Endothelial cell of umbilical vein (primary cell): ENCODE measurements at regions not wholly inside any gene's neighbourhood (a gene's known extent, or its start where the extent isn't known, plus 50 kb on each side); places are given as distances from the start of the nearest gene placed in this dataset.

Source experiments
- BruUV-seq: library from RNA; stranded (reverse); fragments of 400-500 nt; replicated peaks from 2 replicates; lab custom pipeline; 2021; lab: Mats Ljungman, UMichigan
- CTCF ChIA-PET: fragments of 300-600, 350-600 bp; sonication (Branson Sonifier 250); formaldehyde crosslinking; loops from one replicate; lab custom pipeline; 2021; ENCODE audit warnings: antibody characterized with exemption, inconsistent platforms; lab: Charles Lee
- POLR2A ChIA-PET: fragments of 300-600, 350-600 bp; sonication (Branson Sonifier 250); formaldehyde crosslinking; loops from one replicate; lab custom pipeline; 2021; ENCODE audit warnings: antibody characterized with exemption, inconsistent platforms; lab: Charles Lee
- DNase-seq: peaks from one replicate; pipeline ENCODE4 v3.0.0-alpha.2; 2011; ENCODE audit warnings: low read depth, low spot score
- FAIRE-seq: peaks from 2 replicates; lab custom pipeline; 2011; peaks lifted over from hg19 to GRCh38; lab: Jason Lieb, UNC
- H2AFZ ChIP-seq: 2 replicates; pipeline ENCODE4 v1.6.0; 2012; ENCODE audit warnings: low read depth, low read length, control low read depth, inconsistent platforms
- H3K27ac ChIP-seq: 2 replicates; pipeline ENCODE4 v1.5.1; 2011; ENCODE audit warnings: low read depth, mild to moderate bottlenecking, control low read depth, low read length, moderate library complexity; ENCODE audit not compliant: insufficient read depth
- H3K27me3 ChIP-seq, 2 experiments: 2 replicates each; pipeline versions ENCODE4 v1.6.0 to v1.6.1; 2011; ENCODE audit warnings: low read length in 2 of 2, mixed read lengths in 1 of 2; ENCODE audit not compliant: control insufficient read depth in 2 of 2, insufficient read depth in 2 of 2
- H3K36me3 ChIP-seq, 2 experiments: 2 replicates in 1 of 2; 3 replicates in 1 of 2; pipeline ENCODE4 v1.5.1; 2011; ENCODE audit warnings: low read length in 2 of 2, mild to moderate bottlenecking in 1 of 2, moderate library complexity in 1 of 2; ENCODE audit not compliant: control insufficient read depth in 2 of 2, insufficient read depth in 2 of 2; ENCODE audit errors: extremely low read depth in 1 of 2
- H3K4me1 ChIP-seq: 3 replicates; pipeline ENCODE4 v1.5.1; 2011; ENCODE audit warnings: mild to moderate bottlenecking, low read length; ENCODE audit not compliant: control insufficient read depth, insufficient read depth; ENCODE audit errors: extremely low read depth
- H3K4me2 ChIP-seq: 2 replicates; pipeline ENCODE4 v1.6.1; 2011; ENCODE audit warnings: low read length, control low read depth, mixed read lengths; ENCODE audit not compliant: insufficient read depth
- H3K4me3 ChIP-seq, 3 experiments: fragments of 200-600 bp in 1 of 3; sonication (generic), shearing (Covaris generic) in 1 of 3; replicated peaks in 1 of 3; 2 replicates each; pipeline ENCODE4 v1.5.1; 2011 to 2016; ENCODE audit warnings: control low read depth in 3 of 3, low read length in 3 of 3, mild to moderate bottlenecking in 2 of 3, inconsistent platforms in 1 of 3, low read depth in 1 of 3, moderate library complexity in 1 of 3; ENCODE audit not compliant: insufficient read depth in 1 of 3
- H3K79me2 ChIP-seq: 2 replicates; pipeline ENCODE4 v1.6.0; 2012; ENCODE audit warnings: low read length, inconsistent platforms; ENCODE audit not compliant: control insufficient read depth, insufficient read depth
- H3K9ac ChIP-seq: replicated peaks from 2 replicates; pipeline ENCODE3; 2011; ENCODE audit warnings: low read length, control low read depth; ENCODE audit not compliant: insufficient read depth; ENCODE audit errors: extremely low read depth
- H3K9me1 ChIP-seq: replicated peaks from 3 replicates; pipeline ENCODE4 v1.6.0; 2011; ENCODE audit warnings: mild to moderate bottlenecking, low read length; ENCODE audit not compliant: control insufficient read depth, insufficient read depth; ENCODE audit errors: extremely low read depth
- H3K9me3 ChIP-seq: replicated peaks from 2 replicates; pipeline ENCODE4 v1.5.1; 2012; ENCODE audit warnings: low read length, inconsistent platforms; ENCODE audit not compliant: control insufficient read depth, insufficient read depth
- H4K20me1 ChIP-seq: replicated peaks from 2 replicates; pipeline ENCODE3; 2011; ENCODE audit warnings: mild to moderate bottlenecking, low read length; ENCODE audit not compliant: control insufficient read depth, insufficient read depth; ENCODE audit errors: extremely low read depth
- EZH2 ChIP-seq: IDR thresholded peaks from 2 replicates; pipeline ENCODE4 v1.6.1; 2012; ENCODE audit warnings: borderline replicate concordance, low read depth, mild to moderate bottlenecking, moderate library complexity, low read length, inconsistent platforms; ENCODE audit not compliant: severe bottlenecking
- FOS ChIP-seq: IDR thresholded peaks from 2 replicates; pipeline ENCODE4 v1.6.1; 2011; ENCODE audit warnings: mild to moderate bottlenecking, low read length, moderate library complexity, borderline replicate concordance; ENCODE audit not compliant: insufficient read depth
- GATA2 ChIP-seq: IDR thresholded peaks from 2 replicates; pipeline ENCODE4 v1.7.0; 2011; ENCODE audit warnings: low read depth, mild to moderate bottlenecking, moderate library complexity, mixed read lengths, low read length; ENCODE audit not compliant: insufficient read length, insufficient read depth
- JUN ChIP-seq: IDR thresholded peaks from 2 replicates; pipeline ENCODE4 v1.6.1; 2011; ENCODE audit warnings: borderline replicate concordance, low read depth; ENCODE audit not compliant: insufficient read length, insufficient read depth
- MYC ChIP-seq: IDR thresholded peaks from one replicate; pipeline ENCODE4 v1.6.1; 2011; ENCODE audit warnings: mild to moderate bottlenecking, low read depth, low read length
- POLR2A ChIP-seq: IDR thresholded peaks from 2 replicates; pipeline ENCODE4 v1.6.1; 2012; ENCODE audit warnings: low read depth, mild to moderate bottlenecking, control low read depth, low read length
- dilution Hi-C: fragments of 300-500 bp; cut with MboI; formaldehyde crosslinking; loops from one replicate; pipeline ENCODE4 v1.15.0; 2019; ENCODE audit warnings: low sequenced_read_pairs; ENCODE audit not compliant: extremely low pct_ligation_motif_present
- intact Hi-C: fragments of 100-400 bp; cut with micrococcal nuclease; formaldehyde crosslinking; loops from one replicate; pipeline ENCODE4 v1.10.0; 2022
- TF ChIP-seq, protein P1 (sequence below), 2 donors: IDR thresholded peaks; 1 replicate in 1 of 2; 2 replicates in 1 of 2; pipeline ENCODE4 v1.5.1; 2011; ENCODE audit warnings: low read length in 2 of 2, mild to moderate bottlenecking in 2 of 2, moderate library complexity in 2 of 2, control low read depth in 1 of 2, inconsistent platforms in 1 of 2, low read depth in 1 of 2; ENCODE audit not compliant: insufficient read depth in 1 of 2; ENCODE audit errors: extremely low read depth in 1 of 2
- TF ChIP-seq, protein P2 (sequence below): IDR thresholded peaks from 2 replicates; pipeline ENCODE4 v1.6.1; 2011; ENCODE audit not compliant: insufficient read depth, insufficient read length

DNA sequence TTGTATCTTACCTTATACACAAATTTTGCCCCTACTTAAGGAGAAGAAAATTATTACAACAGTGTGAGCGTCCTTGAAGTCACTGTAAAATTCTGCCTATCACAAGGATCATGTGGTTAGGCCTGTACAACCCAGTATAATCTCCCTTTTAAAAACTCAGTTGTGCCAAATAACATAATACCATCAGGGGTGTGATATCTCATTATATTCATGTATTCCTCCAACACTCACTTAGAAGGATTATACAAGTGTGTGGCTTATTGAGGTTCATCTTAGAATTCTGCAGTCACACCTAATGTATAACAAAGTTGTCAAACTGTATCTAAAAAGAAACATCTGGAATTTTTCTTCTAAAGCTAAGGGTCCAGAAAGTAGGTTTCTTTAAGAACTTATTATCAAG is 998.8 kb upstream of the LRRTM1 start:
- Histone ChIP-seq H3K4me1 (no peaks in the 10 kb centered on the region), H4K20me1 (no peaks in the 10 kb centered on the region), H3K4me2 (no peak overlapping the region), H3K27ac (no peak overlapping the region), H3K9ac (no peak overlapping the region), H3K27me3 (no peaks in the 10 kb centered on the region), H2AFZ (no peak overlapping the region), H3K9me3 (no peaks in the 10 kb centered on the region), H3K36me3 (no peaks in the 10 kb centered on the region), H3K4me3 (no peak overlapping the region), H3K79me2 (no peaks in the 10 kb centered on the region), H3K9me1 (no peaks in the 10 kb centered on the region)
- FAIRE-seq: no peak
- POLR2A ChIA-PET: no interaction called here
- no TSS peak for BruUV-seq
- DNase-seq: no peak
- CTCF ChIA-PET: no interaction called here
- dilution Hi-C loops: no loop called here
- intact Hi-C loops: no loop called here
- TF ChIP-seq POLR2A (no peak), EZH2 (no peak), JUN (no peak), GATA2 (no peak)
- TF ChIP-seq, protein P1, sequence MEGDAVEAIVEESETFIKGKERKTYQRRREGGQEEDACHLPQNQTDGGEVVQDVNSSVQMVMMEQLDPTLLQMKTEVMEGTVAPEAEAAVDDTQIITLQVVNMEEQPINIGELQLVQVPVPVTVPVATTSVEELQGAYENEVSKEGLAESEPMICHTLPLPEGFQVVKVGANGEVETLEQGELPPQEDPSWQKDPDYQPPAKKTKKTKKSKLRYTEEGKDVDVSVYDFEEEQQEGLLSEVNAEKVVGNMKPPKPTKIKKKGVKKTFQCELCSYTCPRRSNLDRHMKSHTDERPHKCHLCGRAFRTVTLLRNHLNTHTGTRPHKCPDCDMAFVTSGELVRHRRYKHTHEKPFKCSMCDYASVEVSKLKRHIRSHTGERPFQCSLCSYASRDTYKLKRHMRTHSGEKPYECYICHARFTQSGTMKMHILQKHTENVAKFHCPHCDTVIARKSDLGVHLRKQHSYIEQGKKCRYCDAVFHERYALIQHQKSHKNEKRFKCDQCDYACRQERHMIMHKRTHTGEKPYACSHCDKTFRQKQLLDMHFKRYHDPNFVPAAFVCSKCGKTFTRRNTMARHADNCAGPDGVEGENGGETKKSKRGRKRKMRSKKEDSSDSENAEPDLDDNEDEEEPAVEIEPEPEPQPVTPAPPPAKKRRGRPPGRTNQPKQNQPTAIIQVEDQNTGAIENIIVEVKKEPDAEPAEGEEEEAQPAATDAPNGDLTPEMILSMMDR (IDR thresholded peaks at IDR 0.05; ENCODE audit: extremely low read depth in 1 of 2, insufficient read depth in 1 of 2, low read depth in 1 of 2, low read length in 2 of 2): no peak

GRCh38 chr2:81299841-81300240 is 995.3 kb upstream of the LRRTM1 start:
- Histone ChIP-seq H3K27ac (no peak overlapping the region), H3K4me1 (no peaks in the 10 kb centered on the region), H3K36me3 (no peaks in the 10 kb centered on the region), H3K9me3 (no peaks in the 10 kb centered on the region), H3K27me3 (no peaks in the 10 kb centered on the region), H3K4me3 (no peak overlapping the region), H2AFZ (no peak overlapping the region), H4K20me1 (no peaks in the 10 kb centered on the region), H3K9ac (no peak overlapping the region), H3K79me2 (no peaks in the 10 kb centered on the region), H3K4me2 (no peak overlapping the region), H3K9me1 (no peaks in the 10 kb centered on the region)
- dilution Hi-C loops: no loop called here
- no TSS peak for BruUV-seq
- TF ChIP-seq JUN: no peak
- no peak for TF ChIP-seq FOS
- TF ChIP-seq, protein P1 (IDR thresholded peaks at IDR 0.05; ENCODE audit: extremely low read depth in 1 of 2, insufficient read depth in 1 of 2, low read depth in 1 of 2, low read length in 2 of 2): no peak
- TF ChIP-seq POLR2A: no peak
- no peak for TF ChIP-seq MYC
- TF ChIP-seq, protein P2, sequence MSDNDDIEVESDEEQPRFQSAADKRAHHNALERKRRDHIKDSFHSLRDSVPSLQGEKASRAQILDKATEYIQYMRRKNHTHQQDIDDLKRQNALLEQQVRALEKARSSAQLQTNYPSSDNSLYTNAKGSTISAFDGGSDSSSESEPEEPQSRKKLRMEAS: no peak
- ChIA-PET POLR2A (no interaction called here), CTCF (no interaction called here)
- intact Hi-C loops: no loop called here
- FAIRE-seq (no peak), DNase-seq (no peak)
